ENCODE measurements at regions not wholly inside any gene's neighbourhood (a gene's known extent, or its start where the extent isn't known, plus 50 kb on each side); places are given as distances from the start of the nearest gene placed in this dataset.

DNA sequence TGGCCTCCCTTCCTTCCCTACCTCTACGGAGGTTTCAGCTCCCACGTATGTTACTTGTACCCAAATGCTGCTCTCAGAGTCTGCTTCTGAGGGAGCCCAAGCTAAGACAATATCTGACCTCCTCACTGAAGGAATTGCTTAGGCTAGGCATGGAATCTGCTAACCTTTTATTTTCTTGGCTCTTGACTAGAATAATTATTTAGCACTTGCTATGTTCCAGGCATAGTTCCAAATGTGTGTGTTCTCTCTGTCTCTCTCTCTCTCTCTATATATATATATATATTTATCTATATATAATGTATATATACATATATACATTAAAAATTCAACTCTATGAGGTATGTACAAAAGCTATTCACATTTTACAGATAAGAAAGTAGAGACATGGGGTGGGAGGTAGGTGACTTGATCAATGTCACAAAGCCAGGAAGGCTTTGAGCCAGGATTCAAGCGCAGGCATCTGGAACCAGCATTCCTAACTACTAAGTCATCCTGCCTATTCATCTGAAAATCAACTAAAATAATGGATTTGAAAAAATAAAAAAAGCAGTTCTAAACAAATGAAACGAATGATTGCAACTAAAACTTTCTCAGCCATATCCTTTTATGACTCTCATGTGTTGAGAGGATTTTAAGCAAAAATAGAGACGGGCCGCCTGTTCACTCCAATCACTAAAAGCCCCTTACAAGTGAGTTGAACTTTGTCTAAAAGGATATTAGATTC, 189.7 kb upstream of the JAG1 start:
- DNase-seq, result no peak

- DNase-seq, result no peak
Observed at GRCh38 chr20:10864076-10864672, 190.4 kb upstream of the JAG1 start.

DNA sequence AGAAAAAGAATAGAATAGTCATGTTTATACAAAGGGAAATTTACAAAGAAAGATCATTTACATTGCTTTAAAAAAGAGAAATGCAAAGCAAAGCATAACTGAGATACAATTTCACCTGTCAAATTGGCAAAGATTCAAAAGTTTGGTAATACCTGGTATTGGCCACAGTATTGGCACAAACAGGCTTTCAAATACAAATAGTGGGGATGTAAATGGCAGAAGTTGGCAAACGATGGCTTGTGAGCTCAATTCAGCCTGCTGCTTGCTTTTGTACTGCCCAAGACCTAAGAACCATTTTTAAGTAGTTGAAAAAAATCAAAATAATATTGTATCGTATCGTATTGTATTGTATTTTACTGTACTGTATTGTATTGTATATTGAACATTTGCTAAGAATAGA, 194.5 kb upstream of the JAG1 start:
- no peak for DNase-seq

DNA sequence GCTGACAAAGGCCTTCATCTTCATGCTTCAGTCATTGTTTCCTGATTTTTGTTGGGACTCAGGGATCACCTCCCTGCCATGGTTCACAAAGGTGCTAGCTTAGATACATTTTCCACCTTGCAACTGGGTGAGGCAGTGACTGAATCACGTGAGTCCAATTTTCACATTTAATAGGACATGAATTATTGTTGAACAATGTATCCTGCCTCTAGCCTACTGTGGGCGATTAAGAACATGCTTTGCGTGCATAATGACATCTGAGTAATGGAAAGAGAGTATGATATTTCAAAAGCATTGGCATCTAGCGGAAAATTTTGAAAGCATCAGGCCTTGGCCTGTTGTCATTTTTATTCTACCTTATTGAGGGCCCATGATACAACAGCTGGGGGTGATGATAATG, 199.2 kb upstream of the JAG1 start:
- DNase-seq, result no peak

DNA sequence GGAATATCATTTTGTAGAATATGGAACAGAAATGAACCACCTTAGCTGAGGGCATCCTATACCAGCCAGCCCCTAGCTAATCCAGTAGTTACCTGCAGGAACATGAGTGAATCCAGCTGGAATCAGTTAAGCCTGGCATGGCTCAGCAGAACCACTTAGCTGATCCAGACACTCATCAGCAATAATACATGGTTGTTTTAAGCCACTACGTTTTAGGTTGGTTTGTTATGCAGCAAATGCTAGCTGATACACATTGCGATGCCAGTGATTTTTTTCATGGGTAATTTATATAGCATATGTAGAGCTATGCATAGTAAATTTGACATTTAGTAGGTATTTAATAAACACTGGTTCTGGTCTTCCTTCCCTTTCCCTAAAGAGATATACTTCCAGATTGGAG, 201.9 kb upstream of the JAG1 start:
- no peak for DNase-seq

GRCh38 chr20:10876558-10876957, 202.8 kb upstream of the JAG1 start:
- no peak for DNase-seq

GRCh38 chr20:10877342-10877741, 203.5 kb upstream of the JAG1 start:
- DNase-seq, result no peak

GRCh38 chr20:10883166-10883565, 209.4 kb upstream of the JAG1 start:
- no peak for DNase-seq

DNA sequence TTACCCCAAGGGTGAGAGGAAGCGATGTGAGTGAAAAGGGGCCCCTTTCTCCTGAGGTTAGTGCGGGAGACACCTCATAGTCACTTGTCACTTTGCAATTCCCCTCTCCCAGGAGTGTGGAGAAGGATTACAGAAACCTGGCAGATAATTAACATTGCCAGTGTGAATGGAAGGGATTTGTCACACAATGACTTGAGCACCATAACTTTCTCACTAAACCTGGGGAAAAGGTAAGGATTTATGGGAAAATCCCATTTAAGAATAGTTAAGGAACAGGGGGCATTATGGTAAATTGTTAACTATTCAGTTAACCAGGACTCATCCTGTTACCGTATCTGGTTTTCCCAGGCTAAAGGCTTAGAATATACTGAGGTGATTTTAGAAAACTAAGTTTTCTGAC, 219.5 kb upstream of the JAG1 start:
- DNase-seq, result no peak

DNA sequence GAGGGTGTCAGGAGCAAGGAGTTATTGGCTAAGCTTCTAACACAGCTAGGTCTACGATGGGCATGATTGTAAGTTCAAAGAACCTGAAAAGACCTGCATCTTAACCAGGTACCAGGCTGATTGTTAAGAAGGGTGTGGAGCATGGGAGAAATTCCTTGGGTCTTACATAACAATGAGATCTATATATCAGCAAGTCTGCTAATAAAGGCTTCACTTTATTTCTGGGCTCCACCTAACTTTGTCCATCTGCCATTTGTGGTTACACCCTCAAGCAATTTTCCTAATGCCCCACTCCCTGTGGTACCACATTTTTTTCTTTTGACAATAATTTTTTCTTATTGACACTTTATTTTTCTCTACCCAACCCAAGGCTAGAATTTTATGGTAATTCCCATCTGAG, 223.5 kb upstream of the JAG1 start:
- no peak for DNase-seq

- DNase-seq, result no peak
Observed at GRCh38 chr20:10898552-10898951, 224.8 kb upstream of the JAG1 start.

- DNase-seq, result no peak
Observed at GRCh38 chr20:10902174-10902573, 228.4 kb upstream of the JAG1 start.

- DNase-seq, result no peak
Observed at GRCh38 chr20:10902576-10903282, 228.9 kb upstream of the JAG1 start.

GRCh38 chr20:10906834-10907233, 233.0 kb upstream of the JAG1 start:
- no peak for DNase-seq

DNA sequence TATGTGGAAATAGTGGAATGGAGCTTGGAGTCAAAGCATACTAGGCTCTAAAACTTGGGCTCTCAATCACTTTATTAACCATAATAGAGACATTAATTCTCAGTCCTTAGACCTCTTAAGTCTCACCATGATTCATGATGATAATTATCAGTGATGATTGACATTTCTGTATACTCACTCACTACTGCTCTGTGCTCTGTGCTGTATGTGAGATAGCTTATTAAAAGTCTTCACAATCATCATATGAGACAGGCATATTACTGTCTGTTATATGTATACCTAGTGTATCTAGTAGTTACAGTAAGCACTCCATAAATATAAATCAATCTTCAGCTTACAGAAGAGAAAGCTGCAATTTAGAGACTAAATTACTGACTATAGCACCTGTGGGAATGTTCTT, 236.0 kb upstream of the JAG1 start:
- DNase-seq, result no peak

DNA sequence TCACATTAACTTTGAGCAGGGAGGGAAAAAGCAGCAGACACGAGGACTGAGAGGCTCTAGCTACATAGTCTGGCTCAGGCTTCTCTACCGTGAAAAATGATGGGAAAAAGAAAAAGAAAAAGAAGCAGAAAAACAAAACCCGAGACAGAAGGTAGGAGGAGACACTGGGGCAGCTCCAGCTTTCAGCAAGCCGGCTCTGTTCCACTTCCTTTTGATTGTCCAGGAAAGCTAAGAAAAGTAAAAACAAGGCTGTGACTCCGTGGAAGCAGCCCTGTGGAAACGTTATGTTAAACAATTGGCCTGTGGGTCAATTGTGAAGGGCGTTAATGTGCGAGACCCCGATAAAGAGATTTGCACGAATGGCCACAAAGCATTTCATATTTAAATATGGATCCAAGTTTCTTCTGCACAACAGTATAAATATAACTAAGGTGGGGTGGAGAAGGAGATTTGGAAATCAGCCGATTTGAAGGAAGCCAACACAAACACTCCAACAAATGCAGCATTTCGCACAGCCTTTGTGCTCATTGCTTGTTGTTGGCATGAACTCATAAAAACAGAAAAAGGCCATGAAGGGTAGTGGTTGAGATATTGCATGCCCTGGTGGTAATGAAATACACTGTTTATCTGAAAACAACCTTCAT, 236.9 kb upstream of the JAG1 start:
- DNase-seq, result no peak

DNA sequence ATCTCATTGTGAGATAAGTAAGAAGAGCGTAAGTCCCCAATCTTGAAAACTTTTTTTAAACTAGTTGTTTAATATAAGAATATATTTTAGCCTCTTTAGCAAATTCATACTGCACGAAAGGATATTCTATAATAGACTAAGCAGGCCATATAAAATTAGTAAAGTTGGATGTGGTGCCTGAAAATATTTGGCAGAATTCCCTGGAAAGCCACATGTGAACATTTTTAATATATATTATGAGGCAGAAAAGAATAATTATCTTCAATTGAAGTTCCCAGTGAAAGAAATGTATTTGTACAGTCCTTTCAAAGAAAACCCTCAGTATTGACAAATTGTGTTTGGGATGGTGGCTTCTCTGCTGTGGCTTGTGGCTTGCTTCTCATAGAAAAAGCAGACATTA, 237.5 kb upstream of the JAG1 start:
- DNase-seq, result no peak

DNA sequence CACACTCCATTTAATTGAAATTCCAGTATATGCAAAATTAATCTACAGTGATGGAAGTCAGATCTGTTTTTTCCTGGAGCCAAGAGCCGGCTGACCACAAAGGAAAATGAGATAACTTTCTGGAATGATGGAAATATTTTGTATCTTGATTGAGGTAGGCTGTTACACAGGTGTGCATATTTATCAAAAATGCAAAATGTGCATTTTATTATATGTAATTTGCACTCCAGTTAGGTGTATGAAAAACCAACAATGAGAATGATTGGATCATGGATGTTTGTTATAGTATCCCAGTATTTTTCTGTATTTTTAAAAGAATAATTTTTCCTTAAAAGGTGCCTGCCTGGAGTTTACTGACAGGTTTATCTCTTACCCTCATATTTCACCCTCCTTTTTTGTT, 242.0 kb upstream of the JAG1 start:
- no peak for DNase-seq

DNA sequence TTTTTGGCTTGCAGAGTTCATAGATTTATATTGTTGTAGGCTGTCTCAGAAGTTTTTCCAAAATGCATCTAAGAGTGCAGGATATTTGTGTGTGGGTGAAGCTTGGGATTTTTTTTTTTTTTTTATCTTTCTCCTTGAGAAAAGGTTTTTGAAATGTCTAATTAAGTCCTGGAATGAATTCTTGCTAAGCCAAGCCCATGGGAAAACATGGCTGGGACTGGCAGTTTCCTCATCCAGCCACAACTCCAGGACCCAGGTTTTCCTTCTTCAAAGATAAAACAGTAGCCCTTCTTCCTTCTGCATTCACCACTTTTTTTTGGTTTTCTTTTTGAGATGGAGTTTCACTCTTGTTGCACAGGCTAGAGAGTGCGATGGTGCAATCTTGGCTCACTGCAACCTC, 242.5 kb upstream of the JAG1 start:
- no peak for DNase-seq

- DNase-seq, result no peak
Observed at GRCh38 chr20:10917826-10918225, 244.0 kb upstream of the JAG1 start.

DNA sequence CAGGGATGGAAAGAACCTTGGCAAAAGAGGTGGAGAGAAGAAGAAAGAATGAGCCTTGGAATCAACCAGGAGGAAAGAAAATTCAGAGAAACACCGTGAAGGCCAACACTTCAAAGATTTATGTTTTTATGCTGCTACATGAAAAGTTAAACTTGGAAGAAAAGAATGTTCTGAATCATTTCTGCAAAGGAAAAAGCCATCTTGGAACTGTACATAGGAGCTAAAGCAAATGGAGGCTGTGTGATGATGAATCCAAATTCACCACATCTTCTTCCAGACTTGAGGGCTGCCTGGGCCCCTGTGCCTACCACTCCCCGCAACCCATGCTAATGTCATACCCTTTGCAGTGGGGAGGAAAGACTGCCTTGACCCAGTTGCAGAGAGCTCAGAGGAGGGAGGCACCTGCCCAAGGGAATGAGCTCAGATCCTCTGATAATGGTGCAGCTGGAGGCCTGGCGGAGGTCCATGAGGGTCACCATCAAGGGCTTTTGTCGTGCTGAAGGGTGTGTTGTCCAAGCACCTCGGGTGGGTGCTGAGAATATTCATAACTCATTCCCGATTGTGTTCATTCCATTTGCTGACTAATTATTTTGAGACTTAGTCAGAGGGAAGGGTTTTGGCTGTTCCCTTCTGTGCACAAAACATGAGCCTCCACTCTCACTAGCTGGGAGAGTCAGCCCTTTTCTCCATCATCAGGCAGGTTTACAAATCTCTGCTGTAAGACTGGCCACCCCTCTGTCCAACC, 245.8 kb upstream of the JAG1 start:
- DNase-seq, result no peak

DNA sequence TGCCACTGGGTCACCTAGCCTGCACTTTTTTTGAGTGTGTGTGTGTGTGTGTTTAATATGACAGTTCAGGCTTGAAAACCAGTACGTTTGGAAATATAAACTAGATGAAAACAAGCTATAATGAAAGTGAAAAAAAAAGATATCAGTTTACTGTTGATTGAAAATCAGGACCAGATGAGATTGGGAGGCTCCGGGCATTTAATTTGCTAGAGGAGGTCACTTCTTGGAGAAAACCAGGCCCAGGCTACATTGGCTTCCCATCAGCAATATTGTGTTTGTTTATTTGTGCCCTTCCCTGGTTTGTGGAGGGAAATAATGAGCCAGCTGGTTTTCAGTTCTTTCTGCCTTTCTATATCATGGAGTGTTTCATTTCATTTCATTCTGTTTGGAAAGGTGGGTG, 246.6 kb upstream of the JAG1 start:
- DNase-seq, result no peak

Data from left kidney (tissue), 1 donor.